Neuronal stem cell (in vitro differentiated cells): ENCODE measurements at regions not wholly inside any gene's neighbourhood (a gene's known extent, or its start where the extent isn't known, plus 50 kb on each side); places are given as distances from the start of the nearest gene placed in this dataset.

Source experiments
- DNase-seq: peaks from one replicate; pipeline ENCODE4 v3.0.0-alpha.2; 2013; ENCODE audit warnings: low spot score
- H2AFZ ChIP-seq: one replicate; pipeline ENCODE4 v1.6.1; 2013; ENCODE audit warnings: mild to moderate bottlenecking, low read length, inconsistent platforms
- H2AK5ac ChIP-seq: 2 replicates; pipeline ENCODE4 v1.6.1; 2013; ENCODE audit warnings: low read depth, mild to moderate bottlenecking, inconsistent platforms, low read length, moderate library complexity, mixed read lengths
- H2BK120ac ChIP-seq: 2 replicates; pipeline ENCODE4 v1.6.1; 2013; ENCODE audit warnings: low read depth, mild to moderate bottlenecking, inconsistent platforms, low read length, moderate library complexity, mixed read lengths
- H2BK12ac ChIP-seq: one replicate; pipeline ENCODE4 v1.6.1; 2013; ENCODE audit warnings: low read length, inconsistent platforms
- H2BK15ac ChIP-seq: 2 replicates; pipeline ENCODE4 v1.6.1; 2013; ENCODE audit warnings: mild to moderate bottlenecking, low read length, inconsistent platforms, mixed read lengths
- H2BK5ac ChIP-seq: one replicate; pipeline ENCODE4 v1.6.1; 2013; ENCODE audit warnings: inconsistent platforms, mild to moderate bottlenecking, low read length, moderate library complexity
- H3K14ac ChIP-seq: one replicate; pipeline ENCODE4 v1.6.1; 2013; ENCODE audit warnings: low read length, inconsistent platforms
- H3K18ac ChIP-seq: 2 replicates; pipeline ENCODE4 v1.6.1; 2013; ENCODE audit warnings: low read length, inconsistent platforms
- H3K23ac ChIP-seq: 2 replicates; pipeline ENCODE4 v1.6.1; 2013; ENCODE audit warnings: low read depth, mild to moderate bottlenecking, mixed read lengths, low read length, inconsistent platforms; ENCODE audit not compliant: poor library complexity
- H3K27ac ChIP-seq: replicated peaks from 3 replicates; pipeline ENCODE4 v1.5.1; 2013; ENCODE audit warnings: low read length, inconsistent platforms
- H3K27me3 ChIP-seq, 3 experiments: 2 replicates each; pipeline ENCODE4 v1.6.1; 2013; ENCODE audit warnings: low read length in 3 of 3, mild to moderate bottlenecking in 2 of 3, inconsistent platforms in 1 of 3, low read depth in 1 of 3, mixed read lengths in 1 of 3, moderate library complexity in 1 of 3; ENCODE audit not compliant: control insufficient read depth in 3 of 3, insufficient read depth in 3 of 3
- H3K36me3 ChIP-seq, 2 donors: replicated peaks in 1 of 2; 2 replicates each; pipeline ENCODE4 v1.6.1; 2013; ENCODE audit warnings: low read length in 2 of 2; ENCODE audit not compliant: control insufficient read depth in 2 of 2, insufficient read depth in 2 of 2
- H3K4ac ChIP-seq: 2 replicates; pipeline ENCODE4 v1.6.1; 2013; ENCODE audit warnings: inconsistent platforms, mild to moderate bottlenecking, low read length, moderate library complexity
- H3K4me1 ChIP-seq, 2 donors: 1 replicate in 1 of 2; 2 replicates in 1 of 2; pipeline ENCODE4 v1.6.1; 2013; ENCODE audit warnings: low read length in 2 of 2, low read depth in 1 of 2; ENCODE audit not compliant: control insufficient read depth in 2 of 2, insufficient read depth in 1 of 2
- H3K4me2 ChIP-seq: one replicate; pipeline ENCODE4 v1.6.1; 2013; ENCODE audit warnings: mild to moderate bottlenecking, low read length, inconsistent platforms; ENCODE audit not compliant: insufficient read depth, poor library complexity, severe bottlenecking
- H3K4me3 ChIP-seq, 2 donors: 2 replicates each; pipeline ENCODE4 v1.5.1; 2013; ENCODE audit warnings: low read length in 2 of 2, mild to moderate bottlenecking in 2 of 2, inconsistent platforms in 1 of 2, moderate library complexity in 1 of 2
- H3K79me1 ChIP-seq: one replicate; pipeline ENCODE4 v1.6.1; 2013; ENCODE audit warnings: low read depth, mild to moderate bottlenecking, inconsistent platforms, low read length, moderate library complexity
- H3K9ac ChIP-seq: one replicate; pipeline ENCODE4 v1.6.1; 2013; ENCODE audit warnings: mild to moderate bottlenecking, low read depth, low read length, inconsistent platforms; ENCODE audit not compliant: poor library complexity
- H3K9me3 ChIP-seq, 2 donors: replicated peaks in 1 of 2; 2 replicates each; pipeline versions ENCODE3 to v1.6.1; 2013; ENCODE audit warnings: low read length in 2 of 2, mild to moderate bottlenecking in 2 of 2, inconsistent platforms in 1 of 2, low read depth in 1 of 2, mixed read lengths in 1 of 2, moderate library complexity in 1 of 2; ENCODE audit not compliant: control insufficient read depth in 2 of 2, insufficient read depth in 1 of 2
- H4K8ac ChIP-seq: one replicate; pipeline ENCODE4 v1.6.1; 2013; ENCODE audit warnings: low read depth, mild to moderate bottlenecking, inconsistent platforms, low read length, moderate library complexity
- H4K91ac ChIP-seq: one replicate; pipeline ENCODE4 v1.6.1; 2013; ENCODE audit warnings: low read length, low read depth, mild to moderate bottlenecking, inconsistent platforms; ENCODE audit not compliant: poor library complexity
- WGBS, 2 donors: extraction: QIAGEN DNeasy Blood & Tissue Kit; methylation state at CpG; one replicate each; pipeline ENCODE4 v1.1.7; 2013; ENCODE audit warnings: missing lambda C conversion rate in 2 of 2, mixed read lengths in 1 of 2; ENCODE audit not compliant: insufficient read length in 2 of 2, insufficient replicate concordance in 1 of 2; ENCODE audit errors: extremely low coverage in 2 of 2; 5-methylcytosine and 5-hydroxymethylcytosine counted together

GRCh38 chr9:107653263-107653821 is 163.8 kb upstream of the KLF4 start:
- H2BK15ac ChIP-seq, result no peak overlapping the region
- WGBS, 2 donors, result no CpG with 5 or more reads among the region's 4 CpGs

GRCh38 chr9:107650995-107651394 is 161.4 kb upstream of the KLF4 start:
- Histone ChIP-seq H3K27me3 (no peaks in the 10 kb centered on the region), H2AK5ac (no peak overlapping the region), H3K23ac (no peak overlapping the region), H3K4me1 (peaks cover 0 to 4% of the 10 kb centered on the region in 2 donors), H3K27ac (no peak overlapping the region), H4K8ac (no peak overlapping the region), H3K4ac (no peak overlapping the region), H2AFZ (no peak overlapping the region), H2BK5ac (no peak overlapping the region), H3K9me3 (no peaks in the 10 kb centered on the region), H3K4me2 (no peak overlapping the region), H2BK120ac (no peak overlapping the region), H3K18ac (no peak overlapping the region), H4K91ac (no peak overlapping the region), H2BK15ac (no peak overlapping the region), H3K79me1 (no peaks in the 10 kb centered on the region), H2BK12ac (no peak overlapping the region), H3K4me3 (no peak overlapping the region), H3K14ac (no peak overlapping the region), H3K9ac (no peak overlapping the region), H3K36me3 (no peaks in the 10 kb centered on the region)
- WGBS, 2 donors, result no CpG with 5 or more reads among the region's 3 CpGs
- no peak for DNase-seq

More at GRCh38 chr9:107653263-107653821, 163.8 kb upstream of the KLF4 start:
- H2BK5ac ChIP-seq, result no peak overlapping the region
- H2BK12ac ChIP-seq, result no peak overlapping the region
- no peak overlapping the region for H2AFZ ChIP-seq
- peaks cover 0 to 4% of the 10 kb centered on the region in 2 donors for H3K4me1 ChIP-seq
- no peak overlapping the region for H3K27ac ChIP-seq
- no peak overlapping the region for H4K91ac ChIP-seq
- H3K23ac ChIP-seq, result no peak overlapping the region
- H3K79me1 ChIP-seq, result no peaks in the 10 kb centered on the region
- no peak for DNase-seq
- H3K4ac ChIP-seq, result no peak overlapping the region
- H2BK120ac ChIP-seq, result no peak overlapping the region
- no peak overlapping the region for H3K9ac ChIP-seq
- H3K36me3 ChIP-seq, result no peaks in the 10 kb centered on the region
- no peak overlapping the region for H3K4me3 ChIP-seq
- no peak overlapping the region for H4K8ac ChIP-seq
- H3K18ac ChIP-seq, result no peak overlapping the region
- no peaks in the 10 kb centered on the region for H3K9me3 ChIP-seq
- no peak overlapping the region for H2AK5ac ChIP-seq
- no peaks in the 10 kb centered on the region for H3K27me3 ChIP-seq
- no peak overlapping the region for H3K14ac ChIP-seq
- no peak overlapping the region for H3K4me2 ChIP-seq

GRCh38 chr9:107650321-107650720 is 160.8 kb upstream of the KLF4 start:
- Histone ChIP-seq H3K4me2 (no peak overlapping the region), H4K91ac (no peak overlapping the region), H3K9me3 (no peaks in the 10 kb centered on the region), H2AFZ (no peak overlapping the region), H3K27me3 (no peaks in the 10 kb centered on the region), H3K27ac (no peak overlapping the region), H3K9ac (no peak overlapping the region), H3K79me1 (no peaks in the 10 kb centered on the region), H3K4me3 (no peak overlapping the region), H3K18ac (peak overlapping the region; percentile 66), H2BK15ac (no peak overlapping the region), H2BK120ac (no peak overlapping the region), H2BK5ac (no peak overlapping the region), H3K36me3 (no peaks in the 10 kb centered on the region), H3K4ac (no peak overlapping the region), H3K4me1 (peaks cover 0 to 4% of the 10 kb centered on the region in 2 donors), H4K8ac (no peak overlapping the region), H2BK12ac (no peak overlapping the region), H3K23ac (no peak overlapping the region), H3K14ac (no peak overlapping the region), H2AK5ac (no peak overlapping the region)
- no CpG with 5 or more reads among the region's 4 CpGs for WGBS, 2 donors
- DNase-seq, result no peak

GRCh38 chr9:107648153-107648715 is 158.7 kb upstream of the KLF4 start:
- no peak overlapping the region for H3K9ac ChIP-seq
- H3K23ac ChIP-seq, result no peak overlapping the region
- H3K14ac ChIP-seq, result no peak overlapping the region
- no peaks in the 10 kb centered on the region for H3K9me3 ChIP-seq
- H3K27ac ChIP-seq, result no peak overlapping the region
- WGBS, 2 donors, result no CpG with 5 or more reads among the region's 12 CpGs
- no peak overlapping the region for H3K4ac ChIP-seq
- H3K79me1 ChIP-seq, result no peaks in the 10 kb centered on the region
- H2AFZ ChIP-seq, result no peak overlapping the region
- no peak overlapping the region for H4K91ac ChIP-seq
- H2BK120ac ChIP-seq, result no peak overlapping the region
- no peak for DNase-seq
- no peak overlapping the region for H2BK5ac ChIP-seq
- no peak overlapping the region for H3K4me2 ChIP-seq
- H4K8ac ChIP-seq, result no peak overlapping the region
- H3K27me3 ChIP-seq, result no peaks in the 10 kb centered on the region
- no peak overlapping the region for H2BK12ac ChIP-seq
- no peak overlapping the region for H2BK15ac ChIP-seq
- H3K18ac ChIP-seq, result no peak overlapping the region
- H3K4me3 ChIP-seq, result no peak overlapping the region
- peaks cover 0 to 3% of the 10 kb centered on the region in 2 donors for H3K4me1 ChIP-seq
- H2AK5ac ChIP-seq, result no peak overlapping the region
- no peaks in the 10 kb centered on the region for H3K36me3 ChIP-seq
